ENCODE measurements at regions not wholly inside any gene's neighbourhood (a gene's known extent, or its start where the extent isn't known, plus 50 kb on each side); places are given as distances from the start of the nearest gene placed in this dataset.

DNA sequence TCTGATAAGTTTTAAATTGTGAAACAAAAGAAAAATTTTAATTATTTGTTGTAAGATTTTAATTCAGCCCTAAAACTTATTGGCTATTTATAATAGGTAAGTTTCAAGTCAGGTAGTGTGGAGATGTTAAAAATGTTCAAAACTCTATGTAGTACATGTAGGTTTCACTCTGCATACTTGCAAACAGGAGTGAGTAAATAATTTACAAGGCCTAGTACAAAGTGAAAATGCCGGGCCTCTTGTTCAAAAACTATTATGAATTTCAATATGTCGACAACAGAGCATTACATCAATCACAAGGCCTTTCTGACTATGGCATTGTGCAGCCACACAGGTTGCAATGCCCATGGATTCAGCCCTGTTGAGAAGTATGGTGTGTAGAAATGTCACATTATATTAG is 80.9 kb upstream of the GRIK2 start:
- Histone ChIP-seq H3K9me3 (ENCODE audit: control insufficient read depth, low read depth, low read length) (no peaks in the 10 kb centered on the region), H3K4me3 (ENCODE audit: low read length) (no peak overlapping the region), H3K27me3 (ENCODE audit: control insufficient read depth, insufficient read depth, low read length) (no peaks in the 10 kb centered on the region), H3K27ac (ENCODE audit: low read length) (no peak overlapping the region), H3K9ac (ENCODE audit: low read length) (no peak overlapping the region), H3K36me3 (ENCODE audit: control insufficient read depth, low read depth, low read length) (no peaks in the 10 kb centered on the region), H3K4me1 (ENCODE audit: control insufficient read depth, low read depth, low read length) (no peaks in the 10 kb centered on the region)

DNA sequence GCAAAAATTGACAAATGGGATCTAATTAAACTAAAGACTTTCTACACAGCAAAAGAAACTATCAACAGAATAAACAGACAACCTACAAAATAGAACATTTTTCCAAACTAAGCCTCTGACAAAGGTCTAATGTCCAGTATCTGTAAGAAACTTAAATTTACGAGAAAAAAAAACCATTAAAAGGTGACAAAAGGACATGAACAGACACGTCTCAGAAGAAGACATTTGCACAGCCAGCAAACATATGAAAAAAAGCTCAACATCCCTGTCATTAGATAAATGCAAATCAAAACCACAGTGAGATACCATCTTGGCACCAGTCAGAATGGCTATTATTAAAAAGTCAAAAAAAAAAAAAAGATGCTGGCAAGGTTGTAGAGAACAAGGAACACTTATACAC is 70.6 kb upstream of the GRIK2 start:
- Histone ChIP-seq H3K36me3 (ENCODE audit: control insufficient read depth, low read depth, low read length) (no peaks in the 10 kb centered on the region), H3K4me3 (ENCODE audit: low read length) (no peak overlapping the region), H3K9me3 (ENCODE audit: control insufficient read depth, low read depth, low read length) (no peaks in the 10 kb centered on the region), H3K4me1 (ENCODE audit: control insufficient read depth, low read depth, low read length) (no peaks in the 10 kb centered on the region), H3K27ac (ENCODE audit: low read length) (no peak overlapping the region), H3K27me3 (ENCODE audit: control insufficient read depth, insufficient read depth, low read length) (no peaks in the 10 kb centered on the region), H3K9ac (ENCODE audit: low read length) (no peak overlapping the region)

DNA sequence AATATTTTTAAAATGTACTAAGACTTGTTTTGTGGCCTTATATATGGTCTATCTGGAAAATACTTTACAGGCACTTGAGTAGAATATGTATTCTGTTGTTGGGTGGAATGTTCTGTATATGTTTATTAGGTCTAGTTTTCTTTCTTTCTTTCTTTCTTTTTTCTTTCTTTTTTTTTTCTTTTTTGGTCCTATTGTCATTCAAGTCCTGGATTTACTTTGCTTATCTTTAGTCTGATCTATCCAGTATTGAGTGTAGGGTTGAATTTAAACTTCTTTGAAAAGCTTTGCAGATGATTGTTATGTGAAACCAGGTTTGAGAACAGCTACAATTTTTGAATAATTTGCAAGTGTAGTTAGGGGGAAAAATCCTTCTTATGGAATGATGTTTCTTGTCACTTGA is 67.1 kb upstream of the GRIK2 start:
- H3K27me3 ChIP-seq (ENCODE audit: control insufficient read depth, insufficient read depth, low read length) = no peaks in the 10 kb centered on the region
- H3K36me3 ChIP-seq (ENCODE audit: control insufficient read depth, low read depth, low read length) = no peaks in the 10 kb centered on the region
- no peak overlapping the region for H3K9ac ChIP-seq (ENCODE audit: low read length)
- H3K9me3 ChIP-seq (ENCODE audit: control insufficient read depth, low read depth, low read length) = no peaks in the 10 kb centered on the region
- no peaks in the 10 kb centered on the region for H3K4me1 ChIP-seq (ENCODE audit: control insufficient read depth, low read depth, low read length)
- no peak overlapping the region for H3K4me3 ChIP-seq (ENCODE audit: low read length)
- no peak overlapping the region for H3K27ac ChIP-seq (ENCODE audit: low read length)

DNA sequence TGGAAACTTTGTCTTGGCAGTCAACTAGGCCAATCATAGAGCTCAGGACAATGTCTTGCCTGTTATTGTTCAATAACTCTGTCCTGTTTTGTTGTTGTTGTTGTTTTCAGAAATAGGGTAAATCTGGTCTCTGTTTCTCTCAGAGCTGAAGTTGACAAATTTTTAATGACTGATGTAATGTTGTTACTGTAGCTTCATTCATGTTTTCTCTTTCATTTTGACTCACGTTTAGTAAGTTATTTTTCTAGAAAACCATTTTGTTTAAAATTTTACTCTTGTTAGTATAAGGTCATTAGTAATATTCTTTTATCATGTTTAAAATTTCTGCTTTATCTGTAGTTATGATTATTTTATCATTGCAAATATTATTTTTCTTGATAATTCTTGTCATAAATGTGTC is 51.6 kb upstream of the GRIK2 start:
- H3K27me3 ChIP-seq (ENCODE audit: control insufficient read depth, insufficient read depth, low read length) = no peaks in the 10 kb centered on the region
- no peaks in the 10 kb centered on the region for H3K36me3 ChIP-seq (ENCODE audit: control insufficient read depth, low read depth, low read length)
- H3K9ac ChIP-seq (ENCODE audit: low read length) = no peak overlapping the region
- H3K9me3 ChIP-seq (ENCODE audit: control insufficient read depth, low read depth, low read length) = no peaks in the 10 kb centered on the region
- no peaks in the 10 kb centered on the region for H3K4me1 ChIP-seq (ENCODE audit: control insufficient read depth, low read depth, low read length)
- no peak overlapping the region for H3K27ac ChIP-seq (ENCODE audit: low read length)
- no peak overlapping the region for H3K4me3 ChIP-seq (ENCODE audit: low read length)

All from iPS-18a (cell line).